Vagina (tissue), 2 donors: ENCODE measurements at regions not wholly inside any gene's neighbourhood (a gene's known extent, or its start where the extent isn't known, plus 50 kb on each side); places are given as distances from the start of the nearest gene placed in this dataset.
A peak's percentile ranks its signal among the peaks of the same experiment; 100 is the strongest.

Source experiments
- DNase-seq, 2 donors: peaks; one replicate each; pipeline ENCODE4 v3.0.0-alpha.2; 2017; ENCODE audit errors: extremely low spot score in 2 of 2
- H3K27ac ChIP-seq: fragments of 200-600 bp; sonication (generic); one replicate; pipeline ENCODE4 v1.5.1; 2019
- H3K27me3 ChIP-seq: fragments of 200-600 bp; sonication (generic); one replicate; pipeline ENCODE4 v1.5.1; 2019
- H3K36me3 ChIP-seq, 2 donors: fragments of 200-600 bp; sonication (generic); one replicate each; pipeline ENCODE4 v1.5.1; 2017 to 2019
- H3K4me1 ChIP-seq: fragments of 200-600 bp; sonication (generic); one replicate; pipeline ENCODE4 v1.5.1; 2019
- H3K4me3 ChIP-seq, 2 donors: fragments of 200-600 bp; sonication (generic); 1 replicate in 1 of 2; 2 replicates in 1 of 2; pipeline ENCODE4 v1.5.1; 2016 to 2019
- H3K9me3 ChIP-seq: fragments of 200-600 bp; sonication (generic); one replicate; pipeline ENCODE4 v1.5.1; 2019
- CTCF ChIP-seq, 3 experiments: fragments of 450-650 bp in 2 of 3; fragments of 200-600 bp in 1 of 3; sonication (generic) in 1 of 3; IDR thresholded peaks; one replicate each; pipeline ENCODE4 v1.5.1; 2017 to 2019; ENCODE audit warnings: antibody characterized with exemption in 3 of 3, mild to moderate bottlenecking in 2 of 3, moderate library complexity in 2 of 3
- POLR2A ChIP-seq, 2 donors: fragments of 450-650 bp; IDR thresholded peaks; one replicate each; pipeline ENCODE4 v1.6.1; 2017; ENCODE audit warnings: antibody characterized with exemption in 2 of 2, mild to moderate bottlenecking in 2 of 2, moderate library complexity in 2 of 2
- POLR2AphosphoS5 ChIP-seq, 2 donors: sonication (generic); formaldehyde crosslinking; IDR thresholded peaks; one replicate each; pipeline ENCODE4 v1.9.0; 2017; ENCODE audit warnings: antibody characterized with exemption in 2 of 2, mild to moderate bottlenecking in 2 of 2, low read depth in 1 of 2; ENCODE audit not compliant: insufficient read depth in 1 of 2
- intact Hi-C: fragments of 100-400 bp; cut with DNase I; formaldehyde crosslinking; loops from one replicate; pipeline ENCODE4 v1.15.1; 2023

GRCh38 chr21:38652396-38652795, 153.3 kb upstream of the ETS2 start:
- H3K27ac ChIP-seq, result no peak overlapping the region
- no peaks in the 10 kb centered on the region for H3K27me3 ChIP-seq
- H3K4me1 ChIP-seq, result no peaks in the 10 kb centered on the region
- H3K9me3 ChIP-seq, result no peaks in the 10 kb centered on the region
- intact Hi-C loops, result no loop called here
- no peak overlapping the region for H3K4me3 ChIP-seq
- no peaks in the 10 kb centered on the region for H3K36me3 ChIP-seq
- no peak for DNase-seq
- TF ChIP-seq POLR2A (IDR thresholded peaks at IDR 0.05) (no peak), POLR2AphosphoS5 (IDR thresholded peaks at IDR 0.05; ENCODE audit: insufficient read depth in 1 of 2, low read depth in 1 of 2) (no peak), CTCF (IDR thresholded peaks at IDR 0.05) (no peak)

- Histone ChIP-seq H3K27me3 (no peaks in the 10 kb centered on the region), H3K9me3 (no peaks in the 10 kb centered on the region), H3K4me1 (no peaks in the 10 kb centered on the region), H3K4me3 (no peak overlapping the region), H3K36me3 (no peaks in the 10 kb centered on the region), H3K27ac (no peak overlapping the region)
- intact Hi-C loops, result no loop called here
- DNase-seq, result no peak
- TF ChIP-seq POLR2AphosphoS5 (IDR thresholded peaks at IDR 0.05; ENCODE audit: insufficient read depth in 1 of 2, low read depth in 1 of 2) (no peak), CTCF (IDR thresholded peaks at IDR 0.05) (no peak), POLR2A (IDR thresholded peaks at IDR 0.05) (no peak)
Measured at GRCh38 chr21:38654580-38654979, 151.1 kb upstream of the ETS2 start.

- H3K27ac ChIP-seq, result no peak overlapping the region
- H3K36me3 ChIP-seq, result no peaks in the 10 kb centered on the region
- DNase-seq, result no peak
- peaks cover 13% of the 10 kb centered on the region for H3K4me1 ChIP-seq
- H3K9me3 ChIP-seq, result no peaks in the 10 kb centered on the region
- no peaks in the 10 kb centered on the region for H3K27me3 ChIP-seq
- no peak for TF ChIP-seq CTCF (IDR thresholded peaks at IDR 0.05)
- TF ChIP-seq POLR2AphosphoS5 (IDR thresholded peaks at IDR 0.05; ENCODE audit: insufficient read depth in 1 of 2, low read depth in 1 of 2), result no peak
- TF ChIP-seq POLR2A (IDR thresholded peaks at IDR 0.05), result no peak
- intact Hi-C loops, result no loop called here
- H3K4me3 ChIP-seq, result no peak overlapping the region
Measured at GRCh38 chr21:38658511-38658910, 147.2 kb upstream of the ETS2 start.

GRCh38 chr21:38659936-38660332, 145.8 kb upstream of the ETS2 start:
- no peaks in the 10 kb centered on the region for H3K27me3 ChIP-seq

More at GRCh38 chr21:38659936-38660332, 145.8 kb upstream of the ETS2 start:
- intact Hi-C loops, result no loop called here
- Histone ChIP-seq H3K4me1 (peaks cover 13% of the 10 kb centered on the region), H3K27ac (peak overlapping the region; percentile 54), H3K4me3 (peak overlapping the region; percentile 52 to 56), H3K36me3 (no peaks in the 10 kb centered on the region), H3K9me3 (no peaks in the 10 kb centered on the region)
- DNase-seq, result no peak
- no peak for TF ChIP-seq POLR2AphosphoS5 (IDR thresholded peaks at IDR 0.05; ENCODE audit: insufficient read depth in 1 of 2, low read depth in 1 of 2)
- TF ChIP-seq CTCF (IDR thresholded peaks at IDR 0.05), result no peak
- no peak for TF ChIP-seq POLR2A (IDR thresholded peaks at IDR 0.05)
